HEK293 (cell line): ENCODE measurements at regions not wholly inside any gene's neighbourhood (a gene's known extent, or its start where the extent isn't known, plus 50 kb on each side); places are given as distances from the start of the nearest gene placed in this dataset.

Experiments
- CTCF ChIA-PET: fragments of 350-600 bp; formaldehyde crosslinking; extraction: SDS; loops from one replicate; lab custom pipeline; 2021; ENCODE audit warnings: antibody characterized with exemption; lab: Yijun Ruan, JAX
- POLR2A ChIA-PET: fragments of 300-600 bp; formaldehyde crosslinking; extraction: SDS; loops from one replicate; lab custom pipeline; 2020; ENCODE audit warnings: antibody characterized with exemption, inconsistent platforms; lab: Yijun Ruan, JAX
- H3K27ac ChIP-seq: fragments of 200-500 bp; sonication (Bioruptor generic); 2 replicates; pipeline ENCODE4 v1.5.1; 2014; ENCODE audit warnings: low read depth, low read length, control low read depth, inconsistent platforms; ENCODE audit errors: extremely low read depth
- H3K36me3 ChIP-seq, 2 experiments: fragments of 200-500 bp in 1 of 2; sonication (Bioruptor generic) in 1 of 2; 1 replicate in 1 of 2; 2 replicates in 1 of 2; pipeline ENCODE4 v1.5.1; 2014 to 2017; ENCODE audit warnings: inconsistent platforms in 2 of 2, low read length in 2 of 2; ENCODE audit not compliant: control insufficient read depth in 2 of 2, insufficient read depth in 1 of 2
- H3K4me1 ChIP-seq: fragments of 200-500 bp; sonication (Bioruptor generic); 2 replicates; pipeline ENCODE4 v1.5.1; 2014; ENCODE audit warnings: mild to moderate bottlenecking, low read length, inconsistent platforms; ENCODE audit not compliant: control insufficient read depth, insufficient read depth
- H3K4me3 ChIP-seq: 2 replicates; pipeline ENCODE4 v1.5.1; 2011; ENCODE audit warnings: low read depth, mild to moderate bottlenecking, control low read depth, low read length, moderate library complexity
- H3K9me3 ChIP-seq: fragments of 200-500 bp; sonication (Bioruptor generic); 2 replicates; pipeline ENCODE4 v1.5.1; 2014; ENCODE audit warnings: low read depth, low read length, inconsistent platforms; ENCODE audit not compliant: control insufficient read depth, insufficient read depth
- INSM2 ChIP-seq: fragments of 450-650 bp; formaldehyde crosslinking; IDR thresholded peaks from 2 replicates; pipeline ENCODE4 v1.5.1; 2016; ENCODE audit warnings: missing biosample characterization, missing genetic modification characterization
- MZF1 ChIP-seq: fragments of 450-650 bp; formaldehyde crosslinking; IDR thresholded peaks from 2 replicates; pipeline ENCODE4 v1.5.1; 2017; ENCODE audit warnings: missing biosample characterization, missing genetic modification characterization, borderline replicate concordance
- SP7 ChIP-seq: fragments of 450-650 bp; formaldehyde crosslinking; IDR thresholded peaks from 2 replicates; pipeline ENCODE4 v1.5.1; 2016; ENCODE audit warnings: missing biosample characterization, missing genetic modification characterization
- ZBTB20 ChIP-seq: fragments of 450-650 bp; formaldehyde crosslinking; IDR thresholded peaks from 2 replicates; pipeline ENCODE4 v1.5.1; 2016; ENCODE audit warnings: missing biosample characterization, missing genetic modification characterization
- ZNF146 ChIP-seq: fragments of 450-650 bp; formaldehyde crosslinking; IDR thresholded peaks from 2 replicates; pipeline ENCODE4 v1.5.1; 2016; ENCODE audit warnings: missing biosample characterization, missing genetic modification characterization
- ZNF18 ChIP-seq: fragments of 450-650 bp; formaldehyde crosslinking; IDR thresholded peaks from 2 replicates; pipeline ENCODE4 v1.5.1; 2016; ENCODE audit warnings: missing biosample characterization, missing genetic modification characterization
- ZNF2 ChIP-seq: fragments of 450-650 bp; formaldehyde crosslinking; IDR thresholded peaks from 2 replicates; pipeline ENCODE4 v1.5.1; 2016; ENCODE audit warnings: missing biosample characterization, missing genetic modification characterization
- ZNF202 ChIP-seq: fragments of 450-650 bp; formaldehyde crosslinking; IDR thresholded peaks from 2 replicates; pipeline ENCODE4 v1.5.1; 2016; ENCODE audit warnings: missing biosample characterization, missing genetic modification characterization, borderline replicate concordance
- ZNF223 ChIP-seq: fragments of 450-650 bp; formaldehyde crosslinking; IDR thresholded peaks from 2 replicates; pipeline ENCODE4 v1.5.1; 2016; ENCODE audit warnings: missing biosample characterization, missing genetic modification characterization
- ZNF324 ChIP-seq: fragments of 450-650 bp; formaldehyde crosslinking; IDR thresholded peaks from 2 replicates; pipeline ENCODE4 v1.5.1; 2016; ENCODE audit warnings: missing biosample characterization, missing genetic modification characterization
- ZNF341 ChIP-seq: fragments of 450-650 bp; formaldehyde crosslinking; IDR thresholded peaks from 2 replicates; pipeline ENCODE4; 2016; ENCODE audit warnings: low read depth, missing biosample characterization, missing genetic modification characterization
- ZNF416 ChIP-seq: fragments of 450-650 bp; formaldehyde crosslinking; IDR thresholded peaks from 2 replicates; pipeline ENCODE4 v1.5.1; 2016; ENCODE audit warnings: missing biosample characterization, missing genetic modification characterization
- ZNF626 ChIP-seq: fragments of 450-650 bp; sonication (Bioruptor Pico); formaldehyde crosslinking; IDR thresholded peaks from 2 replicates; pipeline ENCODE4 v1.5.1; 2018; ENCODE audit warnings: missing biosample characterization, missing genetic modification characterization, inconsistent platforms
- ZNF645 ChIP-seq: fragments of 450-650 bp; formaldehyde crosslinking; IDR thresholded peaks from 2 replicates; pipeline ENCODE4; 2016; ENCODE audit warnings: missing biosample characterization, missing genetic modification characterization
- ZNF660 ChIP-seq: fragments of 450-650 bp; IDR thresholded peaks from 2 replicates; pipeline ENCODE4 v1.5.1; 2018; ENCODE audit warnings: missing biosample characterization, mild to moderate bottlenecking, missing genetic modification characterization
- ZNF76 ChIP-seq: fragments of 450-650 bp; formaldehyde crosslinking; IDR thresholded peaks from 2 replicates; pipeline ENCODE4; 2016; ENCODE audit warnings: low read depth, missing biosample characterization, missing genetic modification characterization, borderline replicate concordance
- ZNF768 ChIP-seq: fragments of 450-650 bp; formaldehyde crosslinking; IDR thresholded peaks from 2 replicates; pipeline ENCODE4 v1.5.1; 2018; ENCODE audit warnings: missing biosample characterization, mild to moderate bottlenecking, missing genetic modification characterization
- ZSCAN30 ChIP-seq: fragments of 450-650 bp; IDR thresholded peaks from 2 replicates; pipeline ENCODE4 v1.5.1; 2018; ENCODE audit warnings: missing biosample characterization, mild to moderate bottlenecking, missing genetic modification characterization, moderate library complexity

GRCh38 chr7:155871211-155871610 lies 58.9 kb upstream of the SHH start:
- TF ChIP-seq ZBTB20, result no peak
- TF ChIP-seq ZNF768 (tag by site-specific recombination), result no peak
- no peak for TF ChIP-seq ZNF18 (tag by site-specific recombination)

GRCh38 chr7:155870334-155871180 lies 58.3 kb upstream of the SHH start:
- Histone ChIP-seq H3K9me3 (no peaks in the 10 kb centered on the region), H3K4me3 (no peak overlapping the region), H3K36me3 (no peaks in the 10 kb centered on the region)
- CTCF ChIA-PET, result interaction anchor here (0.6 kb wide), 1 partner anchor 44 kb away, joined by 6 read pairs; no protein-coding TSS in a partner anchor
- TF ChIP-seq ZNF341 (tag by site-specific recombination), result peak; percentile 32; the same call in 1 of the 2 replicates
- no peak for TF ChIP-seq ZNF18 (tag by site-specific recombination)
- TF ChIP-seq, all 188 proteins: peak for 1
- H3K4me1 ChIP-seq, result no peaks in the 10 kb centered on the region
- no peak overlapping the region for H3K27ac ChIP-seq
- POLR2A ChIA-PET, result no interaction called here

More at GRCh38 chr7:155871211-155871610, 58.9 kb upstream of the SHH start:
- Histone ChIP-seq H3K36me3 (no peaks in the 10 kb centered on the region), H3K4me1 (no peaks in the 10 kb centered on the region), H3K27ac (no peak overlapping the region), H3K9me3 (no peaks in the 10 kb centered on the region), H3K4me3 (no peak overlapping the region)
- ChIA-PET CTCF (no interaction called here), POLR2A (no interaction called here)

GRCh38 chr7:155869784-155870076 lies 57.5 kb upstream of the SHH start:
- POLR2A ChIA-PET, result no interaction called here
- H3K27ac ChIP-seq, result no peak overlapping the region
- H3K4me3 ChIP-seq, result no peak overlapping the region
- CTCF ChIA-PET, result no interaction called here
- no peaks in the 10 kb centered on the region for H3K9me3 ChIP-seq
- no peaks in the 10 kb centered on the region for H3K36me3 ChIP-seq
- TF ChIP-seq ZNF223 (tag by site-specific recombination) (no peak), ZNF202 (tag by site-specific recombination) (no peak), ZNF76 (no peak), ZNF324 (no peak), ZNF626 (no peak), ZNF416 (tag by site-specific recombination) (no peak), ZNF146 (no peak), ZNF645 (no peak), SP7 (tag by site-specific recombination) (no peak), ZSCAN30 (tag by site-specific recombination) (no peak), INSM2 (tag by site-specific recombination) (no peak), ZNF2 (tag by site-specific recombination) (no peak), MZF1 (tag by site-specific recombination) (no peak), ZBTB20 (no peak), ZNF660 (no peak)
- H3K4me1 ChIP-seq, result no peaks in the 10 kb centered on the region
